ENCODE measurements at regions not wholly inside any gene's neighbourhood (a gene's known extent, or its start where the extent isn't known, plus 50 kb on each side); places are given as distances from the start of the nearest gene placed in this dataset.

- Histone ChIP-seq H3K27ac (no peak overlapping the region), H3K27me3 (no peaks in the 10 kb centered on the region), H3K4me3 (no peak overlapping the region), H3K9me3 (no peaks in the 10 kb centered on the region), H3K4me1 (peaks cover 6% of the 10 kb centered on the region), H3K36me3 (no peaks in the 10 kb centered on the region)
- peak; percentile 58 to 71 for DNase-seq (ENCODE audit: extremely low spot score in 2 of 2)
- TF ChIP-seq POLR2A (IDR thresholded peaks at IDR 0.05) = no peak
- no peak for TF ChIP-seq POLR2AphosphoS5 (IDR thresholded peaks at IDR 0.05; ENCODE audit: insufficient read depth in 1 of 2, low read depth in 1 of 2)
- no peak for TF ChIP-seq CTCF (IDR thresholded peaks at IDR 0.05)
- intact Hi-C loops (cut with DNase I) = no loop called here
Observed at GRCh38 chr10:123578721-123579120, 87.4 kb upstream of the GPR26 start.

- TF ChIP-seq POLR2A (IDR thresholded peaks at IDR 0.05) (no peak), CTCF (IDR thresholded peaks at IDR 0.05) (no peak), POLR2AphosphoS5 (IDR thresholded peaks at IDR 0.05; ENCODE audit: insufficient read depth in 1 of 2, low read depth in 1 of 2) (no peak)
- intact Hi-C loops (cut with DNase I) = no loop called here
- no peaks in the 10 kb centered on the region for H3K27me3 ChIP-seq
- DNase-seq (ENCODE audit: extremely low spot score in 2 of 2) = peak; percentile 67 to 71
- H3K4me1 ChIP-seq = peaks cover 12% of the 10 kb centered on the region
- H3K9me3 ChIP-seq = no peaks in the 10 kb centered on the region
- no peak overlapping the region for H3K4me3 ChIP-seq
- H3K27ac ChIP-seq = no peak overlapping the region
- no peaks in the 10 kb centered on the region for H3K36me3 ChIP-seq
Observed at GRCh38 chr10:123579675-123580074, 86.5 kb upstream of the GPR26 start.

- no peak for TF ChIP-seq POLR2A (IDR thresholded peaks at IDR 0.05)
- TF ChIP-seq CTCF (IDR thresholded peaks at IDR 0.05) = no peak
- TF ChIP-seq POLR2AphosphoS5 (IDR thresholded peaks at IDR 0.05; ENCODE audit: insufficient read depth in 1 of 2, low read depth in 1 of 2) = no peak
- Histone ChIP-seq H3K4me3 (no peak overlapping the region), H3K27ac (no peak overlapping the region), H3K9me3 (no peaks in the 10 kb centered on the region), H3K36me3 (no peaks in the 10 kb centered on the region), H3K27me3 (no peaks in the 10 kb centered on the region), H3K4me1 (peaks cover 12% of the 10 kb centered on the region)
- peak; percentile 58 to 95 for DNase-seq (ENCODE audit: extremely low spot score in 2 of 2)
- intact Hi-C loops (cut with DNase I) = no loop called here
Observed at GRCh38 chr10:123580426-123580825, 85.7 kb upstream of the GPR26 start.

GRCh38 chr10:123581656-123582055 is 84.5 kb upstream of the GPR26 start:
- TF ChIP-seq CTCF (IDR thresholded peaks at IDR 0.05) = no peak
- TF ChIP-seq POLR2A (IDR thresholded peaks at IDR 0.05) = no peak
- no peak for TF ChIP-seq POLR2AphosphoS5 (IDR thresholded peaks at IDR 0.05; ENCODE audit: insufficient read depth in 1 of 2, low read depth in 1 of 2)
- no peak for DNase-seq (ENCODE audit: extremely low spot score in 2 of 2)
- Histone ChIP-seq H3K36me3 (no peaks in the 10 kb centered on the region), H3K27me3 (no peaks in the 10 kb centered on the region), H3K4me1 (peaks cover 12% of the 10 kb centered on the region), H3K9me3 (no peaks in the 10 kb centered on the region), H3K27ac (no peak overlapping the region), H3K4me3 (no peak overlapping the region)
- intact Hi-C loops (cut with DNase I) = loop anchor here (2.0 kb wide), 1 partner anchor 385 kb away; no protein-coding TSS in a partner anchor

- Histone ChIP-seq H3K9me3 (no peaks in the 10 kb centered on the region), H3K4me1 (peaks cover 12% of the 10 kb centered on the region), H3K36me3 (no peaks in the 10 kb centered on the region), H3K27me3 (no peaks in the 10 kb centered on the region), H3K27ac (no peak overlapping the region), H3K4me3 (no peak overlapping the region)
- DNase-seq (ENCODE audit: extremely low spot score in 2 of 2) = peak; percentile 84 to 94
- TF ChIP-seq POLR2AphosphoS5 (IDR thresholded peaks at IDR 0.05; ENCODE audit: insufficient read depth in 1 of 2, low read depth in 1 of 2) (no peak), CTCF (IDR thresholded peaks at IDR 0.05) (peak; percentile 45 to 72 (median 47))
- intact Hi-C loops (cut with DNase I) = loop anchor here (2.0 kb wide), 1 partner anchor 384 kb away; no protein-coding TSS in a partner anchor
Observed at GRCh38 chr10:123582084-123582989, 83.8 kb upstream of the GPR26 start.

All from vagina (tissue), 2 donors.